ENCODE measurements at regions not wholly inside any gene's neighbourhood (a gene's known extent, or its start where the extent isn't known, plus 50 kb on each side); places are given as distances from the start of the nearest gene placed in this dataset.

- TF ChIP-seq POLR2AphosphoS5 (IDR thresholded peaks at IDR 0.05): no peak
- TF ChIP-seq POLR2A (IDR thresholded peaks at IDR 0.05): no peak
- TF ChIP-seq CTCF (IDR thresholded peaks at IDR 0.05): no peak
- no peak for TF ChIP-seq EP300 (IDR thresholded peaks at IDR 0.05; ENCODE audit: low read depth)
- Histone ChIP-seq H3K27ac (no peak overlapping the region), H3K4me3 (no peak overlapping the region), H3K27me3 (no peaks in the 10 kb centered on the region), H3K9me3 (no peaks in the 10 kb centered on the region), H3K36me3 (no peaks in the 10 kb centered on the region), H3K4me1 (no peaks in the 10 kb centered on the region)
- WGBS, 2 donors (ENCODE audit: low coverage in 1 of 2): 47 to 50% methylated on average over 6 to 7 of the region's 7 CpGs
- in situ Hi-C loops (cut with MboI; ENCODE audit: low pct_ligation_motif_present in 1 of 4, low pct_unique_long_range_greater_than_20kb in 1 of 4, low sequenced_read_pairs in 3 of 4): no loop called here
- intact Hi-C loops (cut with DNase I; ENCODE audit: low total_unique reads): no loop called here
- DNase-seq: no peak
These were observed 158.3 kb upstream of the KIT start for GRCh38 chr4:54499308-54500074.

DNA sequence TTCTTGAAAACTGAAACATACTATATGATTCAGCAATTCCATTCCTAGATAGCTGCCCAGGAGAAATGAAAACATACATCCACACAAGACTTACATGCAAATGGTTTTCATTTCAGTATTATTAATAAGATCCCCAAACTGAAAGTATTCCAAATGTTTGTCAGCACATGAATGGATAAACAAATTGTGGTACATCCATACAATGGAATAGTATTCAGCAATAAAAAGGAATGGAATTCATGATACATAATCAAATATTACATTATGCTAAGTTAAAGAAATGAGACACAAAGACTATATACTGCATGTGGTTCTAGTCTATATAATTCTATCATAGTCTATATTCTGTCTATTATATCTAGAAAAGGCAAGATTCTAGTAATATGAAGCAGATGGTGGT, 152.4 kb upstream of the KIT start:
- TF ChIP-seq EP300 (IDR thresholded peaks at IDR 0.05; ENCODE audit: low read depth) (no peak), POLR2AphosphoS5 (IDR thresholded peaks at IDR 0.05) (no peak), POLR2A (IDR thresholded peaks at IDR 0.05) (no peak), CTCF (IDR thresholded peaks at IDR 0.05) (no peak)
- DNase-seq: no peak
- in situ Hi-C loops (cut with MboI; ENCODE audit: low pct_ligation_motif_present in 1 of 4, low pct_unique_long_range_greater_than_20kb in 1 of 4, low sequenced_read_pairs in 3 of 4): no loop called here

GRCh38 chr4:54505996-54506395, 151.8 kb upstream of the KIT start:
- no peak for DNase-seq
- H3K4me3 ChIP-seq: no peak overlapping the region
- H3K4me1 ChIP-seq: no peaks in the 10 kb centered on the region
- no peaks in the 10 kb centered on the region for H3K9me3 ChIP-seq
- in situ Hi-C loops (cut with MboI; ENCODE audit: low pct_ligation_motif_present in 1 of 4, low pct_unique_long_range_greater_than_20kb in 1 of 4, low sequenced_read_pairs in 3 of 4): no loop called here
- 85 to 89% methylated on average over 7 of the region's 7 CpGs for WGBS, 2 donors (ENCODE audit: low coverage in 1 of 2)
- intact Hi-C loops (cut with DNase I; ENCODE audit: low total_unique reads): no loop called here
- H3K27me3 ChIP-seq: no peaks in the 10 kb centered on the region
- TF ChIP-seq CTCF (IDR thresholded peaks at IDR 0.05) (no peak), POLR2AphosphoS5 (IDR thresholded peaks at IDR 0.05) (no peak), POLR2A (IDR thresholded peaks at IDR 0.05) (no peak), EP300 (IDR thresholded peaks at IDR 0.05; ENCODE audit: low read depth) (no peak)
- H3K36me3 ChIP-seq: no peaks in the 10 kb centered on the region
- H3K27ac ChIP-seq: no peak overlapping the region

More for the DNA sequence above, 152.4 kb upstream of the KIT start:
- Histone ChIP-seq H3K9me3 (no peaks in the 10 kb centered on the region), H3K27me3 (no peaks in the 10 kb centered on the region), H3K36me3 (no peaks in the 10 kb centered on the region), H3K4me1 (no peaks in the 10 kb centered on the region), H3K27ac (no peak overlapping the region), H3K4me3 (no peak overlapping the region)
- intact Hi-C loops (cut with DNase I; ENCODE audit: low total_unique reads): no loop called here

GRCh38 chr4:54509057-54509456, 148.7 kb upstream of the KIT start:
- no peak for DNase-seq
- in situ Hi-C loops (cut with MboI; ENCODE audit: low pct_ligation_motif_present in 1 of 4, low pct_unique_long_range_greater_than_20kb in 1 of 4, low sequenced_read_pairs in 3 of 4): no loop called here
- no peaks in the 10 kb centered on the region for H3K36me3 ChIP-seq
- WGBS, 2 donors (ENCODE audit: low coverage in 1 of 2): 64 to 68% methylated on average over 6 of the region's 6 CpGs
- no peak overlapping the region for H3K4me3 ChIP-seq
- H3K27me3 ChIP-seq: no peaks in the 10 kb centered on the region
- H3K27ac ChIP-seq: no peak overlapping the region
- H3K9me3 ChIP-seq: no peaks in the 10 kb centered on the region
- TF ChIP-seq EP300 (IDR thresholded peaks at IDR 0.05; ENCODE audit: low read depth) (no peak), POLR2A (IDR thresholded peaks at IDR 0.05) (no peak), CTCF (IDR thresholded peaks at IDR 0.05) (no peak), POLR2AphosphoS5 (IDR thresholded peaks at IDR 0.05) (no peak)
- H3K4me1 ChIP-seq: no peaks in the 10 kb centered on the region
- intact Hi-C loops (cut with DNase I; ENCODE audit: low total_unique reads): no loop called here

All from transverse colon (tissue), 4 donors.